Central memory CD4-positive, alpha-beta T cell (primary cell): ENCODE measurements at regions not wholly inside any gene's neighbourhood (a gene's known extent, or its start where the extent isn't known, plus 50 kb on each side); places are given as distances from the start of the nearest gene placed in this dataset.

Source experiments
- DNase-seq: peaks from one replicate; pipeline ENCODE4 v3.0.0; 2022

- DNase-seq = no peak
Observed at GRCh38 chr1:82318265-82318664, 517.5 kb downstream of the ADGRL2 start.

- no peak for DNase-seq
Observed at GRCh38 chr1:82317671-82318070, 516.9 kb downstream of the ADGRL2 start.

GRCh38 chr1:82299656-82300055 lies 498.9 kb downstream of the ADGRL2 start:
- no peak for DNase-seq

GRCh38 chr1:82299056-82299455 lies 498.3 kb downstream of the ADGRL2 start:
- no peak for DNase-seq

- DNase-seq = no peak
Observed at GRCh38 chr1:82297139-82297896, 496.6 kb downstream of the ADGRL2 start.

- no peak for DNase-seq
Observed at GRCh38 chr1:82287556-82287955, 486.8 kb downstream of the ADGRL2 start.

GRCh38 chr1:82284213-82284612 lies 483.5 kb downstream of the ADGRL2 start:
- no peak for DNase-seq

GRCh38 chr1:82279241-82279640 lies 478.5 kb downstream of the ADGRL2 start:
- DNase-seq = no peak

- no peak for DNase-seq
Observed at GRCh38 chr1:82273816-82274215, 473.1 kb downstream of the ADGRL2 start.

GRCh38 chr1:82269431-82269830 lies 468.7 kb downstream of the ADGRL2 start:
- no peak for DNase-seq

GRCh38 chr1:82268826-82269225 lies 468.1 kb downstream of the ADGRL2 start:
- DNase-seq = no peak

- no peak for DNase-seq
Observed at GRCh38 chr1:82266351-82266750, 465.6 kb downstream of the ADGRL2 start.

- no peak for DNase-seq
Observed at GRCh38 chr1:82265436-82265835, 464.7 kb downstream of the ADGRL2 start.

- DNase-seq = no peak
Observed at GRCh38 chr1:82264802-82265201, 464.1 kb downstream of the ADGRL2 start.

GRCh38 chr1:82263396-82263795 lies 462.7 kb downstream of the ADGRL2 start:
- no peak for DNase-seq

GRCh38 chr1:82260666-82261065 lies 459.9 kb downstream of the ADGRL2 start:
- DNase-seq = no peak

- no peak for DNase-seq
Observed at GRCh38 chr1:82260051-82260450, 459.3 kb downstream of the ADGRL2 start.

- DNase-seq = no peak
Observed at GRCh38 chr1:82258887-82259286, 458.2 kb downstream of the ADGRL2 start.

GRCh38 chr1:82246050-82246449 lies 445.3 kb downstream of the ADGRL2 start:
- DNase-seq = no peak

GRCh38 chr1:82245345-82246014 lies 444.7 kb downstream of the ADGRL2 start:
- DNase-seq = no peak

GRCh38 chr1:82240571-82240970 lies 439.8 kb downstream of the ADGRL2 start:
- no peak for DNase-seq

GRCh38 chr1:82230667-82231066 lies 429.9 kb downstream of the ADGRL2 start:
- no peak for DNase-seq

GRCh38 chr1:82227306-82228095 lies 426.8 kb downstream of the ADGRL2 start:
- no peak for DNase-seq

GRCh38 chr1:82226186-82226505 lies 425.4 kb downstream of the ADGRL2 start:
- DNase-seq = no peak
